ENCODE measurements at regions not wholly inside any gene's neighbourhood (a gene's known extent, or its start where the extent isn't known, plus 50 kb on each side); places are given as distances from the start of the nearest gene placed in this dataset.

DNA sequence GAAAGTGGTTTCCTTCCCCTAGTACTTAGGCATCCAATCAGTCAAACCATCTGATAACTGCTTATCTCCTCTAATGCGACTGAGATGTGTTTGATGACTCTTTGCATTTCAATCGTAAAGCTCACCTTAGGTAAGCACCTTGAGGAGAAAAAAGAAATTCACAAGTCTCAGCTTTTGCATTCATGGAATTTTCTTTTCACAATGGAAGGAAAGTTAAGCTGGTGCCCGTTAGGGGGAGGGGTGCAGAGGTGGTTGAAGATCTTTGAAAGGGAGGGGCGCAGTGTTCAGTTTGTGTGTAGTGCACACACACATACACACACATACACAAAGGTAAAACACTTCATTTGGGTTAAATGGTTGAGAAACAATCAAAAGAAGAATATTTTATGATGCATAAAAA is 87.1 kb upstream of the SALL4 start:
- DNase-seq (ENCODE audit: low spot score in 2 of 2), result no peak
- H3K27me3 ChIP-seq, result no peaks in the 10 kb centered on the region
- H3K9me3 ChIP-seq, result no peaks in the 10 kb centered on the region
- no peak overlapping the region for H3K4me3 ChIP-seq
- no peaks in the 10 kb centered on the region for H3K36me3 ChIP-seq
- no peaks in the 10 kb centered on the region for H3K4me1 ChIP-seq
- no peak overlapping the region for H3K27ac ChIP-seq
- TF ChIP-seq CTCF (IDR thresholded peaks at IDR 0.05) (no peak), POLR2A (IDR thresholded peaks at IDR 0.05) (no peak), POLR2AphosphoS5 (IDR thresholded peaks at IDR 0.05) (no peak)
- intact Hi-C loops (cut with DNase I; ENCODE audit: low total_unique reads), result no loop called here

DNA sequence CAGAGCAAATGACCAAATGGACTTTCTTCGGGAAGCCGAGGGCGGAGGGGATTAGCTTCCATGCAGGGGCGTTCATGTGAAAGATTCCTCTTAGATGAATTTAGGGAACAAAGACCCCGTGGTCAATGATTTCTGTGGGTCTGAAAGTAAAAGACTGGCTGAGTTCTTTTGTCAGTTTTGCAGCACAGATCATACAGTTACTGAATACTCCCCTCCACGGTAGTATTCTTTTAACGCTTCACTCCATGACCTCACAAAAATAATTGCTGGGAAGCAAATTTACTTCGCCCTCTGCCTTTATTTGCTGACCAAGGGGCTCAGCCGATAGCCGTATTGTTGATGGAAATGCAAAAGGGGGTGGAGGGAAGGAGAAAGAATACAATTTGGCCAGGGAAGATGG is 86.0 kb upstream of the SALL4 start:
- DNase-seq (ENCODE audit: low spot score in 2 of 2), result no peak
- H3K4me1 ChIP-seq, result no peaks in the 10 kb centered on the region
- H3K4me3 ChIP-seq, result no peak overlapping the region
- H3K36me3 ChIP-seq, result no peaks in the 10 kb centered on the region
- intact Hi-C loops (cut with DNase I; ENCODE audit: low total_unique reads), result no loop called here
- no peak overlapping the region for H3K27ac ChIP-seq
- H3K27me3 ChIP-seq, result no peaks in the 10 kb centered on the region
- TF ChIP-seq POLR2AphosphoS5 (IDR thresholded peaks at IDR 0.05) (no peak), POLR2A (IDR thresholded peaks at IDR 0.05) (no peak), CTCF (IDR thresholded peaks at IDR 0.05) (no peak)
- no peaks in the 10 kb centered on the region for H3K9me3 ChIP-seq

DNA sequence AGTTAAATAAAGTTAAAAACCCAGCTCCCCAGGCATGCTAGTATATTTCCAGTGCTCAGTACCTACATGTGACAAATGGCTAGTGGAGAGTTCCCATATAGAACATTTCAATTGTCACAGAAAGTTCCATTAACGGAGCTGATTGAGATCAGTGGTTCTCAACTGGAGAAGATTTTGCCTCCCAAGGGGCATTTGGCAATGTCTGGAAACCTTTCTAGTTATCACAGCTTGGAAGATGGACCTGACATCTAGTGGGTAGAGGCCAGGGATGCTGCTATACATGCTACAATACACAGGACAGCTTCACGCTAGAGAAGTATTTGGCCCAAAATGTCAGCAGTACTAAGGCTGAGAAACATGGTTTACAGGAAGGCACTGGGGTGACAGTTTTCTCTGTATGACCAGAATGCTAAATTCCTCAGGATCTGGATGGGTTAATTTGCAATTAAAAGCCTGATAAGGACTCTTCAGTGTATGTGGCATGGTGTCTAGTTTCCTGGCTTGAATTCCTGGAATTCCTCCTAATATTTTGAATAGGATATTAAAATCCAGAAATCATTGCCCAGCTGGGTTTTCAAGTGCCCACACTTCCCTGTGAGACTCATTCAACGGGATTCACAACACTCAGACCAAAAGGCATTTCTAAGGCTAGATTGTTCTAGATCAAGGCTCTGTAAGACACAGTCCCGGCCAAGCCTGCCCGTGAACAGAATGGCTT is 84.7 kb upstream of the SALL4 start:
- no peak for TF ChIP-seq POLR2AphosphoS5 (IDR thresholded peaks at IDR 0.05)
- TF ChIP-seq POLR2A (IDR thresholded peaks at IDR 0.05), result no peak
- TF ChIP-seq CTCF (IDR thresholded peaks at IDR 0.05), result no peak
- Histone ChIP-seq H3K9me3 (no peaks in the 10 kb centered on the region), H3K27ac (no peak overlapping the region), H3K27me3 (no peaks in the 10 kb centered on the region), H3K4me3 (no peak overlapping the region), H3K4me1 (no peaks in the 10 kb centered on the region), H3K36me3 (no peaks in the 10 kb centered on the region)
- DNase-seq (ENCODE audit: low spot score in 2 of 2), result no peak
- intact Hi-C loops (cut with DNase I; ENCODE audit: low total_unique reads), result no loop called here

- intact Hi-C loops (cut with DNase I; ENCODE audit: low total_unique reads), result no loop called here
- no peaks in the 10 kb centered on the region for H3K27me3 ChIP-seq
- H3K4me3 ChIP-seq, result no peak overlapping the region
- TF ChIP-seq POLR2AphosphoS5 (IDR thresholded peaks at IDR 0.05), result no peak
- no peak for TF ChIP-seq POLR2A (IDR thresholded peaks at IDR 0.05)
- TF ChIP-seq CTCF (IDR thresholded peaks at IDR 0.05), result no peak
- H3K4me1 ChIP-seq, result no peaks in the 10 kb centered on the region
- no peak overlapping the region for H3K27ac ChIP-seq
- no peaks in the 10 kb centered on the region for H3K9me3 ChIP-seq
- DNase-seq (ENCODE audit: low spot score in 2 of 2), result no peak
- H3K36me3 ChIP-seq, result no peaks in the 10 kb centered on the region
Measured at GRCh38 chr20:51886341-51886740, 84.0 kb upstream of the SALL4 start.

- no peak overlapping the region for H3K4me3 ChIP-seq
- no peak for DNase-seq (ENCODE audit: low spot score in 2 of 2)
- H3K4me1 ChIP-seq, result no peaks in the 10 kb centered on the region
- intact Hi-C loops (cut with DNase I; ENCODE audit: low total_unique reads), result no loop called here
- no peaks in the 10 kb centered on the region for H3K36me3 ChIP-seq
- TF ChIP-seq CTCF (IDR thresholded peaks at IDR 0.05) (no peak), POLR2AphosphoS5 (IDR thresholded peaks at IDR 0.05) (no peak), POLR2A (IDR thresholded peaks at IDR 0.05) (no peak)
- no peaks in the 10 kb centered on the region for H3K9me3 ChIP-seq
- H3K27ac ChIP-seq, result no peak overlapping the region
- no peaks in the 10 kb centered on the region for H3K27me3 ChIP-seq
Measured at GRCh38 chr20:51884561-51884960, 82.2 kb upstream of the SALL4 start.
